CD14-positive monocyte (primary cell): ENCODE measurements at regions not wholly inside any gene's neighbourhood (a gene's known extent, or its start where the extent isn't known, plus 50 kb on each side); places are given as distances from the start of the nearest gene placed in this dataset.

Experiments
- DNase-seq, 3 donors: peaks; one replicate each; pipeline ENCODE4 v3.0.0-alpha.2; 2011 to 2022
- H2AFZ ChIP-seq: 2 replicates; pipeline ENCODE4 v1.6.0; 2012; ENCODE audit warnings: mild to moderate bottlenecking, low read depth, low read length, inconsistent platforms; ENCODE audit not compliant: insufficient read depth, poor library complexity, severe bottlenecking
- H3K27ac ChIP-seq, 2 donors: 1 replicate in 1 of 2; 2 replicates in 1 of 2; pipeline ENCODE4 v1.5.1; 2012 to 2013; ENCODE audit warnings: low read length in 2 of 2, control low read depth in 1 of 2, inconsistent platforms in 1 of 2, low read depth in 1 of 2, mild to moderate bottlenecking in 1 of 2
- H3K27me3 ChIP-seq, 2 donors: one replicate each; pipeline versions ENCODE4 v1.6.0 to v1.6.1; 2011 to 2013; ENCODE audit warnings: low read length in 2 of 2; ENCODE audit not compliant: control insufficient read depth in 2 of 2, insufficient read depth in 2 of 2
- H3K36me3 ChIP-seq, 2 donors: replicated peaks in 1 of 2; 1 replicate in 1 of 2; 2 replicates in 1 of 2; pipeline versions ENCODE4 v1.5.1 to v1.6.1; 2012 to 2013; ENCODE audit warnings: low read length in 2 of 2, control low read depth in 1 of 2, inconsistent platforms in 1 of 2, mild to moderate bottlenecking in 1 of 2; ENCODE audit not compliant: insufficient read depth in 2 of 2, control insufficient read depth in 1 of 2
- H3K4me1 ChIP-seq, 2 donors: 1 replicate in 1 of 2; 2 replicates in 1 of 2; pipeline versions ENCODE4 v1.5.1 to v1.6.1; 2012 to 2013; ENCODE audit warnings: low read length in 2 of 2, control low read depth in 1 of 2, inconsistent platforms in 1 of 2, mild to moderate bottlenecking in 1 of 2, moderate library complexity in 1 of 2; ENCODE audit not compliant: insufficient read depth in 2 of 2, control insufficient read depth in 1 of 2
- H3K4me2 ChIP-seq: replicated peaks from 2 replicates; pipeline ENCODE3; 2012; ENCODE audit warnings: low read length, moderate library complexity, mild to moderate bottlenecking; ENCODE audit not compliant: poor library complexity, severe bottlenecking; ENCODE audit errors: extremely low read depth
- H3K4me3 ChIP-seq, 3 experiments: fragments of 200-600 bp in 1 of 3; sonication (generic) in 1 of 3; replicated peaks in 1 of 3; 1 replicate in 2 of 3; 2 replicates in 1 of 3; pipeline ENCODE4 v1.5.1; 2011 to 2013; ENCODE audit warnings: low read length in 3 of 3, mild to moderate bottlenecking in 3 of 3, control low read depth in 2 of 3, low read depth in 2 of 3, inconsistent platforms in 1 of 3, moderate library complexity in 1 of 3
- H3K79me2 ChIP-seq: 2 replicates; pipeline ENCODE4 v1.6.0; 2012; ENCODE audit warnings: mild to moderate bottlenecking, control low read depth, inconsistent platforms, low read length, moderate library complexity; ENCODE audit not compliant: insufficient read depth
- H3K9ac ChIP-seq: 2 replicates; pipeline ENCODE4 v1.6.0; 2017; ENCODE audit warnings: low read length, mild to moderate bottlenecking; ENCODE audit not compliant: insufficient read depth, poor library complexity, severe bottlenecking
- H3K9me3 ChIP-seq, 2 donors: replicated peaks in 1 of 2; 1 replicate in 1 of 2; 2 replicates in 1 of 2; pipeline versions ENCODE4 v1.5.1 to v1.6.1; 2012 to 2013; ENCODE audit warnings: low read length in 2 of 2, control low read depth in 1 of 2; ENCODE audit not compliant: control insufficient read depth in 1 of 2, insufficient read depth in 1 of 2
- H4K20me1 ChIP-seq: 2 replicates; pipeline ENCODE4 v1.6.0; 2012; ENCODE audit warnings: mild to moderate bottlenecking, low read length, control low read depth, moderate library complexity; ENCODE audit not compliant: insufficient read depth
- H3K27ac Mint-ChIP-seq, 7 donors: one replicate each; pipeline ENCODE4 v1.8.0; 2020; ENCODE audit warnings: mild to moderate bottlenecking in 7 of 7, mixed read lengths in 7 of 7, moderate library complexity in 6 of 7, inconsistent platforms in 2 of 7
- H3K27me3 Mint-ChIP-seq, 3 donors: one replicate each; pipeline ENCODE4 v1.8.0; 2021 to 2022; ENCODE audit warnings: low read depth in 3 of 3, mild to moderate bottlenecking in 3 of 3, mixed read lengths in 3 of 3, moderate library complexity in 3 of 3, inconsistent platforms in 1 of 3
- H3K36me3 Mint-ChIP-seq, 2 donors: one replicate each; pipeline ENCODE4 v1.8.0; 2020; ENCODE audit warnings: mixed read lengths in 2 of 2, inconsistent platforms in 1 of 2, mild to moderate bottlenecking in 1 of 2
- H3K4me1 Mint-ChIP-seq: one replicate; pipeline ENCODE4 v1.8.0; 2020; ENCODE audit warnings: mild to moderate bottlenecking, mixed read lengths
- H3K4me3 Mint-ChIP-seq, 2 donors: one replicate each; pipeline ENCODE4 v1.8.0; 2020; ENCODE audit warnings: mild to moderate bottlenecking in 2 of 2, mixed read lengths in 2 of 2, moderate library complexity in 1 of 2
- H3K9me3 Mint-ChIP-seq, 7 donors: one replicate each; pipeline ENCODE4 v1.8.0; 2020 to 2022; ENCODE audit warnings: mixed read lengths in 7 of 7, mild to moderate bottlenecking in 6 of 7, moderate library complexity in 6 of 7, inconsistent platforms in 2 of 7
- CTCF ChIP-seq: fragments of 200-600 bp; IDR thresholded peaks from one replicate; pipeline ENCODE4 v1.8.0; 2022; ENCODE audit warnings: antibody characterized with exemption, mild to moderate bottlenecking
- WGBS: methylation state at CpG from one replicate; pipeline ENCODE4 v1.1.5; 2013; ENCODE audit warnings: missing lambda C conversion rate; ENCODE audit not compliant: insufficient coverage; 5-methylcytosine and 5-hydroxymethylcytosine counted together
- intact Hi-C, 2 donors: fragments of 100-400 bp; cut with micrococcal nuclease; formaldehyde crosslinking; loops; one replicate each; pipeline versions ENCODE4 v1.15.0 to v1.15.1; 2023

- Histone ChIP-seq H3K79me2 (no peaks in the 10 kb centered on the region), H3K9ac (no peak overlapping the region), H2AFZ (no peak overlapping the region), H3K4me2 (no peak overlapping the region), H4K20me1 (no peaks in the 10 kb centered on the region), H3K4me1 (no peaks in the 10 kb centered on the region), H3K27me3 (no peaks in the 10 kb centered on the region), H3K36me3 (no peaks in the 10 kb centered on the region), H3K4me3 (no peak overlapping the region), H3K27ac (no peak overlapping the region), H3K9me3 (no peaks in the 10 kb centered on the region)
- no peak for DNase-seq
- Mint-ChIP-seq H3K4me1 (no peaks in the 10 kb centered on the region), H3K4me3 (no peak overlapping the region), H3K9me3 (peaks cover 0 to 4% (median 0%) of the 10 kb centered on the region in 7 donors), H3K27ac (no peak overlapping the region), H3K36me3 (no peaks in the 10 kb centered on the region), H3K27me3 (peaks cover 0 to 2% (median 2%) of the 10 kb centered on the region in 3 donors)
- no peak for TF ChIP-seq CTCF
- intact Hi-C loops: no loop called here
- WGBS: 100% methylated on average over 4 of the region's 6 CpGs
Measured at GRCh38 chr2:16194931-16195680, 254.8 kb downstream of the MYCN start.

- Mint-ChIP-seq H3K36me3 (no peaks in the 10 kb centered on the region), H3K9me3 (peaks cover 0 to 4% (median 0%) of the 10 kb centered on the region in 7 donors), H3K4me3 (no peak overlapping the region), H3K4me1 (no peaks in the 10 kb centered on the region), H3K27ac (no peak overlapping the region), H3K27me3 (peaks cover 0 to 2% (median 2%) of the 10 kb centered on the region in 3 donors)
- no peaks in the 10 kb centered on the region for H3K4me1 ChIP-seq
- no peaks in the 10 kb centered on the region for H3K9me3 ChIP-seq
- no peak overlapping the region for H2AFZ ChIP-seq
- no peaks in the 10 kb centered on the region for H3K36me3 ChIP-seq
- DNase-seq: no peak
- no peak overlapping the region for H3K9ac ChIP-seq
- no peak overlapping the region for H3K27ac ChIP-seq
- intact Hi-C loops: no loop called here
- no peak for TF ChIP-seq CTCF
- no peak overlapping the region for H3K4me3 ChIP-seq
- no peak overlapping the region for H3K4me2 ChIP-seq
- no peaks in the 10 kb centered on the region for H3K27me3 ChIP-seq
- H4K20me1 ChIP-seq: no peaks in the 10 kb centered on the region
- H3K79me2 ChIP-seq: no peaks in the 10 kb centered on the region
- 100% methylated on average over 1 of the region's 4 CpGs for WGBS
Measured at GRCh38 chr2:16194530-16194929, 254.2 kb downstream of the MYCN start.
